Keratinocyte (primary cell): ENCODE measurements at regions not wholly inside any gene's neighbourhood (a gene's known extent, or its start where the extent isn't known, plus 50 kb on each side); places are given as distances from the start of the nearest gene placed in this dataset.

Experiments used
- DNase-seq: peaks from one replicate; pipeline ENCODE4 v3.0.0-alpha.2; 2011; ENCODE audit warnings: low read depth, missing footprints, low spot score
- FAIRE-seq: peaks from 2 replicates; lab custom pipeline; 2011; peaks lifted over from hg19 to GRCh38; lab: Jason Lieb, UNC
- H2AFZ ChIP-seq: 2 replicates; pipeline ENCODE4 v1.6.0; 2012; ENCODE audit warnings: low read length, control low read depth, inconsistent platforms; ENCODE audit not compliant: control insufficient read depth
- H3K27ac ChIP-seq: 2 replicates; pipeline ENCODE4 v1.5.1; 2011; ENCODE audit warnings: low read length; ENCODE audit not compliant: control insufficient read depth, insufficient read depth
- H3K27me3 ChIP-seq: 3 replicates; pipeline ENCODE4 v1.6.0; 2011; ENCODE audit warnings: low read length; ENCODE audit not compliant: control insufficient read depth, insufficient read depth; ENCODE audit errors: extremely low read depth
- H3K36me3 ChIP-seq, 2 experiments: 2 replicates in 1 of 2; 3 replicates in 1 of 2; pipeline ENCODE4 v1.5.1; 2011; ENCODE audit warnings: low read length in 2 of 2, mild to moderate bottlenecking in 1 of 2; ENCODE audit not compliant: control insufficient read depth in 2 of 2, insufficient read depth in 2 of 2; ENCODE audit errors: extremely low read depth in 1 of 2
- H3K4me1 ChIP-seq: 3 replicates; pipeline ENCODE4 v1.5.1; 2011; ENCODE audit warnings: low read length; ENCODE audit not compliant: control insufficient read depth, insufficient read depth; ENCODE audit errors: extremely low read depth
- H3K4me2 ChIP-seq: 3 replicates; pipeline ENCODE4 v1.6.0; 2011; ENCODE audit warnings: low read depth, low read length; ENCODE audit not compliant: control insufficient read depth, insufficient read depth; ENCODE audit errors: extremely low read depth
- H3K4me3 ChIP-seq, 3 experiments: fragments of 200-600 bp in 1 of 3; sonication (generic) in 1 of 3; 2 replicates in 2 of 3; 3 replicates in 1 of 3; pipeline ENCODE4 v1.5.1; 2011 to 2016; ENCODE audit warnings: low read length in 3 of 3, mild to moderate bottlenecking in 3 of 3, control low read depth in 2 of 3, inconsistent platforms in 1 of 3, low read depth in 1 of 3, mixed read lengths in 1 of 3, mixed run types in 1 of 3, moderate library complexity in 1 of 3; ENCODE audit not compliant: control insufficient read depth in 2 of 3, insufficient read depth in 2 of 3; ENCODE audit errors: extremely low read depth in 1 of 3
- H3K79me2 ChIP-seq: 2 replicates; pipeline ENCODE4 v1.6.0; 2012; ENCODE audit warnings: low read length; ENCODE audit not compliant: control insufficient read depth, insufficient read depth
- H3K9ac ChIP-seq: 3 replicates; pipeline ENCODE4 v1.6.0; 2011; ENCODE audit warnings: low read length; ENCODE audit not compliant: control insufficient read depth, insufficient read depth; ENCODE audit errors: extremely low read depth
- H3K9me1 ChIP-seq: 3 replicates; pipeline ENCODE4 v1.6.0; 2011; ENCODE audit warnings: low read length; ENCODE audit not compliant: control insufficient read depth, insufficient read depth; ENCODE audit errors: extremely low read depth
- H3K9me3 ChIP-seq: 2 replicates; pipeline ENCODE4 v1.5.1; 2012; ENCODE audit warnings: low read depth, low read length; ENCODE audit not compliant: control insufficient read depth
- H4K20me1 ChIP-seq: 3 replicates; pipeline ENCODE4 v1.6.0; 2011; ENCODE audit warnings: low read length; ENCODE audit not compliant: control insufficient read depth, insufficient read depth; ENCODE audit errors: extremely low read depth
- CTCF ChIP-seq, 3 experiments: IDR thresholded peaks in 1 of 3; conservative IDR thresholded peaks in 1 of 3; optimal IDR thresholded peaks in 1 of 3; 2 replicates in 2 of 3; 3 replicates in 1 of 3; pipeline versions ENCODE3 to v1.5.1; 2011; ENCODE audit warnings: low read length in 3 of 3, mild to moderate bottlenecking in 3 of 3, moderate library complexity in 2 of 3, control low read depth in 1 of 3, inconsistent platforms in 1 of 3; ENCODE audit not compliant: insufficient read depth in 2 of 3; ENCODE audit errors: extremely low read depth in 1 of 3
- EZH2 ChIP-seq: IDR thresholded peaks from one replicate; pipeline ENCODE4 v1.6.1; 2012; ENCODE audit warnings: inconsistent platforms, mild to moderate bottlenecking, low read length, moderate library complexity
- dilution Hi-C: fragments of 300-500 bp; cut with MboI; formaldehyde crosslinking; loops from one replicate; pipeline ENCODE4 v1.7.0; 2020; ENCODE audit warnings: low sequenced_read_pairs; ENCODE audit not compliant: extremely low pct_ligation_motif_present

GRCh38 chr3:107028086-107028485, 349.2 kb upstream of the CCDC54 start:
- DNase-seq (no peak), FAIRE-seq (no peak)
- no peak overlapping the region for H3K4me3 ChIP-seq
- no peaks in the 10 kb centered on the region for H3K27me3 ChIP-seq
- no peak overlapping the region for H3K4me2 ChIP-seq
- H3K9ac ChIP-seq, result no peak overlapping the region
- no peaks in the 10 kb centered on the region for H3K9me1 ChIP-seq
- no peak overlapping the region for H3K27ac ChIP-seq
- H3K9me3 ChIP-seq, result no peaks in the 10 kb centered on the region
- TF ChIP-seq EZH2 (no peak), CTCF (optimal IDR thresholded peaks at IDR 0.05 in 1 of 3, IDR thresholded peaks at IDR 0.05 in 1 of 3, conservative IDR thresholded peaks at IDR 0.05 in 1 of 3; ENCODE audit: extremely low read depth in 1 of 3, insufficient read depth in 2 of 3, low read length in 3 of 3) (no peak)
- no peaks in the 10 kb centered on the region for H3K4me1 ChIP-seq
- no peaks in the 10 kb centered on the region for H3K79me2 ChIP-seq
- no peaks in the 10 kb centered on the region for H4K20me1 ChIP-seq
- H3K36me3 ChIP-seq, result no peaks in the 10 kb centered on the region
- dilution Hi-C loops, result no loop called here
- no peak overlapping the region for H2AFZ ChIP-seq

GRCh38 chr3:107028626-107029025, 348.6 kb upstream of the CCDC54 start:
- no peak for TF ChIP-seq EZH2
- TF ChIP-seq CTCF (optimal IDR thresholded peaks at IDR 0.05 in 1 of 3, IDR thresholded peaks at IDR 0.05 in 1 of 3, conservative IDR thresholded peaks at IDR 0.05 in 1 of 3; ENCODE audit: extremely low read depth in 1 of 3, insufficient read depth in 2 of 3, low read length in 3 of 3), result no peak
- FAIRE-seq (no peak), DNase-seq (no peak)
- Histone ChIP-seq H3K4me2 (no peak overlapping the region), H3K27me3 (no peaks in the 10 kb centered on the region), H3K79me2 (no peaks in the 10 kb centered on the region), H3K36me3 (no peaks in the 10 kb centered on the region), H4K20me1 (no peaks in the 10 kb centered on the region), H3K27ac (no peak overlapping the region), H3K9me3 (no peaks in the 10 kb centered on the region), H2AFZ (no peak overlapping the region), H3K9ac (no peak overlapping the region), H3K4me3 (no peak overlapping the region), H3K9me1 (no peaks in the 10 kb centered on the region), H3K4me1 (no peaks in the 10 kb centered on the region)
- dilution Hi-C loops, result no loop called here
